ENCODE measurements at regions not wholly inside any gene's neighbourhood (a gene's known extent, or its start where the extent isn't known, plus 50 kb on each side); places are given as distances from the start of the nearest gene placed in this dataset.
A peak's percentile ranks its signal among the peaks of the same experiment; 100 is the strongest.

GRCh38 chr3:18082551-18083272 is 340.3 kb upstream of the TBC1D5 start:
- no peak for DNase-seq (ENCODE audit: low read depth in 2 of 2)

GRCh38 chr3:18080198-18080689 is 337.8 kb upstream of the TBC1D5 start:
- DNase-seq (ENCODE audit: low read depth in 2 of 2), result no peak

DNA sequence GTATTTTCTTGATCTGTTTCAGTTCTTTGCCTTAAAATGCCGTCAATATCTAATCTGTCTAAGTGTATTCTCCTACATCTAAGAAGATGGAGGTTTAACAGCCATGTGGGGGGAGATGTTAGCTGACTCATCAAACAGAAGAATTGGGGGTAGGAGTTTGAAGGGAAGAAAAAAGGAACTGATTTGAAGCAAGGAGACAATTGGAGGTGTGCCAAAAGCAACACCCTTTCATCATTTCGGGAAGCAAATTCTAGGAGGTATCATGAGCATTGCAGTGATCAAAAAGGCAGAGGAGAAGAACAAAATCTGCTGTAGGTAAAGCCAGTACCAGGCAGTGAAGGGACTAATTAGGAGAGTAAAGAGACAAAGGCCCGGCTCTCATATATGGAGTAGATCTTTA is 337.3 kb upstream of the TBC1D5 start:
- no peak for DNase-seq (ENCODE audit: low read depth in 2 of 2)

DNA sequence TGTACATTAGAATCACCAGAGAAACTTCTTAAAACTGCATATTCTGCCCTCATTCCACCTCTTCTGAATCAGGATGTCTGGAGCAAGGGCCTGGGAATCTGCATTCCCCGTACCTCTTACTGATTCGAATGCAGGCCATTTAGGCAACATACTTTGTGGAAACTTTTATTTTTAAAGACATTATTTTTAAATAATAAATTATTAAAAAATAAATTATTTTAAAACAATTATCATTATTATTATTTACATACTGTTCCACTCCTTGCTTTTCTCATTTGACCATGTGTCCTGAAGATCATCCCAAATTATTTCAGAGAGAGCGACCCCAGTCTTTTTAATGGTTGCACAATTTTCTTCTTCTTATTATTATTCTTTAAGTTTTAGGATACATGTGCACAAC is 336.6 kb upstream of the TBC1D5 start:
- DNase-seq (ENCODE audit: low read depth in 2 of 2), result no peak

DNA sequence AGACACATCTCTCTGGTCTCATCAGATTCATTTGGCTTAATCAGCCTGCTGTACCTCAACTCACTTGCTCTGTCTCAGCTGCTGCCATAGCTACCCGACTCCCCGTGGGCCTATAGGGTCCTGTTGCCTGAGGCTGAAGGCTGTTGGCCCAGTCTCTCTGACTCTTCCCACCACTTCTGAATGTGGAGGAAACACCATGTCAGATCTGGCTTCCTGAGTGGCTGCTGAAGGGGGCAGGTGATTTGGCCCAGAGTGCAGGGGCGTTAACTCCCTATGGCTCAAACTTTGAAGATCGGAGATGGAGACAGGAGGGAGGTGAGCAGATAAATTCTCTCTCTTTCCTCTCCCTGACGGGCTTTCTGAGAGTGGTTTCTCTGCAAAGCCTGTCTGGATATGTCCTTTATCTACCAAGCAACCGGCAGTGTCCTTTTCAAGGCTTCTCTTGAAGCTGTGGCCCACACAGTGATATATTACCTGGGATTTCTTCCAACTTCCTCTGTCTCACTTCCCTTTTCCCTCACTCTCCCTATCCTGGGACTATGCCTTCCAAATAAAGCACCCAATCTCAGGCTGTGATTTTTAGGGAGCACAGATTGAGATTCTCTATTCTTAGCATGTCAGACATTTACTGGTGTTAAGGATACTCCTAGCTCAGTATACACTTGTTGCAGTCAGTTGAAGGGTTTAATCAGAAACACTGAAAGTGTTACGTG is 334.9 kb upstream of the TBC1D5 start:
- DNase-seq (ENCODE audit: low read depth in 2 of 2), result no peak

DNA sequence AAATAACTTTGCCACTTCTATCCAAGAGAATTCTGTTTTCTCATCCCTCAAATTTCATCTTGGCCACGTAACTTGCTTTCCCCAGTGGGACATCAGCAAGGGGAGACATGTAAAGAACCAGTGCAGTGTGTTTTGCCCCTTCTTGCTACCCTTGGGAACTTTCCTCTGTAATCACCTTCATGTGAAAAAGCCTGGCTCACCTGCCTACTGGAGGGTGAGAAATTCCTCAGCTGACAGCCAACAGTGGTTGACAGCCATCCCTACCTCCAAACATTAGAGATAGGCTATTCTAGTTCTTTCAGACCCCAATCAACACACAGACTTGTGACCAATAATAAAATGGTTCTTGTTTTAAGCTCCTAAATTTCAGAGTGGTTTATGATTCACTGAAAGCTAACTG is 333.9 kb upstream of the TBC1D5 start:
- no peak for DNase-seq (ENCODE audit: low read depth in 2 of 2)

DNA sequence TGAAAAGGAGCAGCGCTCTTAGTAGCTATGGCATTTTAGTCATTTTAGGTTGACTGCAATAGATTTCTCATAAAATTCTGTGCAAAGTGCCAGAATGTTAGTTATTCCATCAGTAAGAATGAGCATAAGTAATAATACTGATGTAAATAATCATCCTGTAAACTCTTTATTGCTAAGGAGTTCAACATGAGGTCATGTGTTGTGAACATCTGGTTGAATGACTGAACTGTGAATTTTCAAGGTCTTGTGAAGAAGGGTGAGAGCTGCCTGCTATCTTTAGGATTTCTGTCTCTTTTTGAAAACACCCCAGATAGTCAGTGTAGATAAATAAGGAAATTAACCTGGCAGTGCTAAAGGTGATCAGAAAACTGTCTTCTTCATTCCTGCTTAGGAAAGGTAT is 333.4 kb upstream of the TBC1D5 start:
- no peak for DNase-seq (ENCODE audit: low read depth in 2 of 2)

GRCh38 chr3:18071833-18072232 is 329.4 kb upstream of the TBC1D5 start:
- DNase-seq (ENCODE audit: low read depth in 2 of 2), result no peak

DNA sequence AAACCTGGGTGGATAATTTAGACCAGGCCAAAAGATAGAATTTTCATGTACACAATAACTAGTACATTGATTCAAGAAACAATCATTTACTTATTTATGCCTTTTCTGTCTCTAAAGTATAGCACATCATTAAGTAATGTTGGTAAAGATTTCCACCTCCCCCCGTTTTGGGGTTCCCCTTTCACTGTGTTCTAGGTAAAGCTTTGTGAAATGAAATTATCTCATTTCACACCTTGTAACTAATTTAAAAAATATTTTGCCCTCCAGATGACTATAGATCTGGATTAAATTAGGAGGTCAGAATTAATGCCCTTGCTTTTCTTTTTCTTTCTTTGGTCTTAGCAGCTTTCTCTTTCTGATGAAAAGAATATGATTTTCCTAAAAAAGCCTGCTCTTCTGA is 328.5 kb upstream of the TBC1D5 start:
- no peak for DNase-seq (ENCODE audit: low read depth in 2 of 2)

- no peak for DNase-seq (ENCODE audit: low read depth in 2 of 2)
Observed at GRCh38 chr3:18070231-18070630, 327.8 kb upstream of the TBC1D5 start.

DNA sequence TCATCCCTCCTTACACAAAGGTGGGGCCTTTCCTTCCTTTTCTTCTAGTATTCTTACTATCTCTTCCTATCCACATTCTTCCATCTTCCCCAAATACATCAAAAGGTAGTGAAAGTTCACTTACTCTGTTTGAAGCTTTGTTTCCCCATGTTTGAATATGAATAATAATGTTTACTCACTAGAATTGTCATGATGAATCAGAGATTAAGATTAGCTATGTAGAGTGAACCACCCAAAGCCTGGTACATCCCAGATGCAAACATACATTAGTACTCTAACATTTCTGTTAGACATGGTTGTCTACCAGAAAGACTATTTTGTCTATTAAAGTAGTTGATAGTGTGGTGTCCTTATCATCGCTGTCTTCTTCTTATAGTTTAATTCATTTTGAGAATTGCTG is 327.1 kb upstream of the TBC1D5 start:
- DNase-seq (ENCODE audit: low read depth in 2 of 2), result no peak

DNA sequence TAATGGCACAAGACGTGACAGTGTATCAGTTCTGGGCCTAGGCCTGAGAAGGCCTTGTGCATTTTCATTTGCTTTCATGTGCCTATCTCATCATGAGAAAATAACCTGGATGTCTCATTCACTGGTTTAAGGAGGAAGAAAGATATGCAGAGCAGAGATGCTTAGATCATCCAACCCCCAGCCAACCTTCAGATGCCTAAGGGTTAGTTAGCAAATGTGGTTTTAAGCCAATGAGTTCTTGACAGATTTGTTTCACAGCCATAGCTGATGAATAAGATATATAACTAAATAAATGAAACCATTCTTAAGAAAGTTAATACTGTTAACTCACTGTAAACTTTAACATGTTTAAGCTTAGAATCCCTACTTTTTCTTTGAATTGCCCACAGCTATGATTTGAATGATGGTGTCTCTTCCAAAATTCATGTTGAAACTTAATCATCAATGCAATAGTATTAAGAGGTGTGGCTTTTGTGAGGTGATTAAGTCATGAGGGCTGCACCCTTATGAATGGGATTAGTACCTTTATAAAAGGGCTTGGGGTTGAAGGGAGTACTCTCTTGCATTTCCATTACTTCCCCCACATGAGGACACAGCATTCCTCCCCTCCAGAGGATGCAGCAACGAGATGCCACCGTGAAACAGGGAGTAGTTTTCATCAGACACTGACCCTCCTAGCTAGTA is 324.6 kb upstream of the TBC1D5 start:
- DNase-seq (ENCODE audit: low read depth in 2 of 2), result no peak

- no peak for DNase-seq (ENCODE audit: low read depth in 2 of 2)
Observed at GRCh38 chr3:18064586-18064985, 322.2 kb upstream of the TBC1D5 start.

- no peak for DNase-seq (ENCODE audit: low read depth in 2 of 2)
Observed at GRCh38 chr3:18062657-18063025, 320.2 kb upstream of the TBC1D5 start.

GRCh38 chr3:18061737-18062656 is 319.6 kb upstream of the TBC1D5 start:
- no peak for DNase-seq (ENCODE audit: low read depth in 2 of 2)

- no peak for DNase-seq (ENCODE audit: low read depth in 2 of 2)
Observed at GRCh38 chr3:18058666-18059065, 316.2 kb upstream of the TBC1D5 start.

- no peak for DNase-seq (ENCODE audit: low read depth in 2 of 2)
Observed at GRCh38 chr3:18057471-18058091, 315.1 kb upstream of the TBC1D5 start.

DNA sequence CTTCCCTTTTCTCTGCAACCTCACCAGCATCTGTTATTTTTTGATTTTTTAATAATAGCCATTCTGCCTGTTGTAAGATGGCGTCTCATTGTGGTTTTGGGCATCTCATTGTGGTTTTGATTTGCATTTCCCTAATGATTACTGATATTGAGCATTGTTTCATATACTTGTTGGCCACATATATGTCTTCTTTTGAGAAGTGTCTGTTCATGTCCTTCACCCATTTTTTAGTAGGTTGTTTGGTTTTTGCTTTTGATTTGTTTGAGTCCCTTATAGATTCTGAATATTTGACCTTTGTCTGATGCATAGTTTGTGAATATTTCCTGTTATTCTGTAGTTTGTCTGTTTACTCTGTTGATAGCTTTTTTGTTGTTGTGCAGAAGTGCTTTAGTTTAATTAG is 312.2 kb upstream of the TBC1D5 start:
- no peak for DNase-seq (ENCODE audit: low read depth in 2 of 2)

DNA sequence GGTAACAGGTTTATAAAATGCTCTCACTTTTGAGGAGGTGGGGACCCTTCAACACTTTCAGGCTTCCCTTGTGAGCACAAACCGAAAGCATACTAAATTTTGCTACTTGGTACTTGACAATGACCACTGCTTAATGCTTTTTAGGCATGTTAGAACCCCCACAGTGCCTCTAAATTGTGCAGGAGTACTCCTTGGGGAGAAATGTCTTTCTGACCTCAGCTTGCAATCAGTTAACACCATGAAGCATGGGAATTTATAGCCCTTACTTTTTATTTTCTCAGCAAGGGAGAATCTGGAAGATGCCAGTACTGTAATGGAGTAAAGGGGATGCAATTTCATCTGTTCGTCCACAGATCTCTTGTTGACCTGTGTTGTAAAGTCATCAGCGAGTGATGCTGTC is 308.9 kb upstream of the TBC1D5 start:
- DNase-seq (ENCODE audit: low read depth in 2 of 2), result no peak

GRCh38 chr3:18049096-18049495 is 306.7 kb upstream of the TBC1D5 start:
- DNase-seq (ENCODE audit: low read depth in 2 of 2), result no peak

GRCh38 chr3:18047052-18047451 is 304.6 kb upstream of the TBC1D5 start:
- peak; percentile 26 to 39 for DNase-seq (ENCODE audit: low read depth in 2 of 2)

Data from fibroblast of skin of left quadriceps (primary cell).